ENCODE measurements at regions not wholly inside any gene's neighbourhood (a gene's known extent, or its start where the extent isn't known, plus 50 kb on each side); places are given as distances from the start of the nearest gene placed in this dataset.

- TF ChIP-seq TP53 (CRISPR knock-in tag; IDR thresholded peaks at IDR 0.05) (no peak), MYBL2 (CRISPR knock-in tag; IDR thresholded peaks at IDR 0.05) (no peak), ATF3 (CRISPR knock-in tag; conservative IDR thresholded peaks at IDR 0.05) (no peak), E2F4 (CRISPR knock-in tag; IDR thresholded peaks at IDR 0.05; ENCODE audit: borderline replicate concordance, low read depth) (no peak), CTCF (IDR thresholded peaks at IDR 0.05) (no peak), NFYB (CRISPR knock-in tag; conservative IDR thresholded peaks at IDR 0.05; ENCODE audit: low read depth) (no peak), FOXJ3 (CRISPR knock-in tag; IDR thresholded peaks at IDR 0.05; ENCODE audit: borderline replicate concordance) (no peak), ERG (CRISPR knock-in tag; IDR thresholded peaks at IDR 0.05) (no peak), ZNF232 (CRISPR knock-in tag; IDR thresholded peaks at IDR 0.05) (no peak), ATF2 (CRISPR knock-in tag; IDR thresholded peaks at IDR 0.05; ENCODE audit: borderline replicate concordance, low read depth) (no peak)
- TF ChIP-seq, protein P1, sequence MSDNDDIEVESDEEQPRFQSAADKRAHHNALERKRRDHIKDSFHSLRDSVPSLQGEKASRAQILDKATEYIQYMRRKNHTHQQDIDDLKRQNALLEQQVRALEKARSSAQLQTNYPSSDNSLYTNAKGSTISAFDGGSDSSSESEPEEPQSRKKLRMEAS (CRISPR knock-in tag; IDR thresholded peaks at IDR 0.05) = no peak
- TF ChIP-seq, protein P2, sequence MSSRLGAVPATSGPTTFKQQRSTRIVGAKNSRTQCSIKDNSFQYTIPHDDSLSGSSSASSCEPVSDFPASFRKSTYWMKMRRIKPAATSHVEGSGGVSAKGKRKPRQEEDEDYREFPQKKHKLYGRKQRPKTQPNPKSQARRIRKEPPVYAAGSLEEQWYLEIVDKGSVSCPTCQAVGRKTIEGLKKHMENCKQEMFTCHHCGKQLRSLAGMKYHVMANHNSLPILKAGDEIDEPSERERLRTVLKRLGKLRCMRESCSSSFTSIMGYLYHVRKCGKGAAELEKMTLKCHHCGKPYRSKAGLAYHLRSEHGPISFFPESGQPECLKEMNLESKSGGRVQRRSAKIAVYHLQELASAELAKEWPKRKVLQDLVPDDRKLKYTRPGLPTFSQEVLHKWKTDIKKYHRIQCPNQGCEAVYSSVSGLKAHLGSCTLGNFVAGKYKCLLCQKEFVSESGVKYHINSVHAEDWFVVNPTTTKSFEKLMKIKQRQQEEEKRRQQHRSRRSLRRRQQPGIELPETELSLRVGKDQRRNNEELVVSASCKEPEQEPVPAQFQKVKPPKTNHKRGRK (CRISPR knock-in tag; IDR thresholded peaks at IDR 0.05; ENCODE audit: borderline replicate concordance) = no peak
Measured at GRCh38 chrX:28278726-28279125, 297.5 kb upstream of the DCAF8L1 start.
